ENCODE measurements at regions not wholly inside any gene's neighbourhood (a gene's known extent, or its start where the extent isn't known, plus 50 kb on each side); places are given as distances from the start of the nearest gene placed in this dataset.

DNA sequence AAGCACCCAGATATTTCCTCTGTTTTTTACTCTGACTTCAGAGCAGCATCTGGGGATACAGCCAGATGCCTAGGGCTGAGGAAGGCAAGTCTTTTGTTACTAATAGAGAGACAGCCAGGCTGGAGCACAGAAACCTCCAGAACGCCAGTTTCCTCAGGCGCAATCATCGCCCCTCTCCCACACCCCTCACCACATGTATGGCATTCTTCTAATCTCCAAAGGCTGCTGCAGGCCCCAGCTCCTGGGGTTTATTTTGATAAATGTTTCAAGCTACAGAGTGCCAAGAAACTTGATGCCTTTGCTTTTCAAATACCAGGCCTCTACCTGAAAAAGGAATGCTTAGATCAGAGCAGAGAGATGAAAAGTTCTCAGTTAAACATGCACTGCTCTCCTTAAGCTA, 283.6 kb downstream of the RBM43 start:
- TF ChIP-seq, protein P1, sequence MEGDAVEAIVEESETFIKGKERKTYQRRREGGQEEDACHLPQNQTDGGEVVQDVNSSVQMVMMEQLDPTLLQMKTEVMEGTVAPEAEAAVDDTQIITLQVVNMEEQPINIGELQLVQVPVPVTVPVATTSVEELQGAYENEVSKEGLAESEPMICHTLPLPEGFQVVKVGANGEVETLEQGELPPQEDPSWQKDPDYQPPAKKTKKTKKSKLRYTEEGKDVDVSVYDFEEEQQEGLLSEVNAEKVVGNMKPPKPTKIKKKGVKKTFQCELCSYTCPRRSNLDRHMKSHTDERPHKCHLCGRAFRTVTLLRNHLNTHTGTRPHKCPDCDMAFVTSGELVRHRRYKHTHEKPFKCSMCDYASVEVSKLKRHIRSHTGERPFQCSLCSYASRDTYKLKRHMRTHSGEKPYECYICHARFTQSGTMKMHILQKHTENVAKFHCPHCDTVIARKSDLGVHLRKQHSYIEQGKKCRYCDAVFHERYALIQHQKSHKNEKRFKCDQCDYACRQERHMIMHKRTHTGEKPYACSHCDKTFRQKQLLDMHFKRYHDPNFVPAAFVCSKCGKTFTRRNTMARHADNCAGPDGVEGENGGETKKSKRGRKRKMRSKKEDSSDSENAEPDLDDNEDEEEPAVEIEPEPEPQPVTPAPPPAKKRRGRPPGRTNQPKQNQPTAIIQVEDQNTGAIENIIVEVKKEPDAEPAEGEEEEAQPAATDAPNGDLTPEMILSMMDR (IDR thresholded peaks at IDR 0.05; ENCODE audit: low read depth, low read length): no peak
- no peak for TF ChIP-seq POLR2A (IDR thresholded peaks at IDR 0.05; ENCODE audit: extremely low read depth, insufficient read length)
- TF ChIP-seq, protein P2, sequence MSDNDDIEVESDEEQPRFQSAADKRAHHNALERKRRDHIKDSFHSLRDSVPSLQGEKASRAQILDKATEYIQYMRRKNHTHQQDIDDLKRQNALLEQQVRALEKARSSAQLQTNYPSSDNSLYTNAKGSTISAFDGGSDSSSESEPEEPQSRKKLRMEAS (IDR thresholded peaks at IDR 0.05; ENCODE audit: low read depth, low read length): no peak

Data from NB4 (cell line).